ENCODE measurements at regions not wholly inside any gene's neighbourhood (a gene's known extent, or its start where the extent isn't known, plus 50 kb on each side); places are given as distances from the start of the nearest gene placed in this dataset.

- H3K36me3 ChIP-seq = no peaks in the 10 kb centered on the region
- DNase-seq = no peak
- H3K27ac ChIP-seq = no peak overlapping the region
- H3K4me3 ChIP-seq (ENCODE audit: low read depth, low read length) = no peak overlapping the region
- TF ChIP-seq, protein P1, sequence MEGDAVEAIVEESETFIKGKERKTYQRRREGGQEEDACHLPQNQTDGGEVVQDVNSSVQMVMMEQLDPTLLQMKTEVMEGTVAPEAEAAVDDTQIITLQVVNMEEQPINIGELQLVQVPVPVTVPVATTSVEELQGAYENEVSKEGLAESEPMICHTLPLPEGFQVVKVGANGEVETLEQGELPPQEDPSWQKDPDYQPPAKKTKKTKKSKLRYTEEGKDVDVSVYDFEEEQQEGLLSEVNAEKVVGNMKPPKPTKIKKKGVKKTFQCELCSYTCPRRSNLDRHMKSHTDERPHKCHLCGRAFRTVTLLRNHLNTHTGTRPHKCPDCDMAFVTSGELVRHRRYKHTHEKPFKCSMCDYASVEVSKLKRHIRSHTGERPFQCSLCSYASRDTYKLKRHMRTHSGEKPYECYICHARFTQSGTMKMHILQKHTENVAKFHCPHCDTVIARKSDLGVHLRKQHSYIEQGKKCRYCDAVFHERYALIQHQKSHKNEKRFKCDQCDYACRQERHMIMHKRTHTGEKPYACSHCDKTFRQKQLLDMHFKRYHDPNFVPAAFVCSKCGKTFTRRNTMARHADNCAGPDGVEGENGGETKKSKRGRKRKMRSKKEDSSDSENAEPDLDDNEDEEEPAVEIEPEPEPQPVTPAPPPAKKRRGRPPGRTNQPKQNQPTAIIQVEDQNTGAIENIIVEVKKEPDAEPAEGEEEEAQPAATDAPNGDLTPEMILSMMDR (IDR thresholded peaks at IDR 0.05; ENCODE audit: low read depth, low read length) = no peak
- peaks cover 9% of the 10 kb centered on the region for H3K27me3 ChIP-seq (ENCODE audit: insufficient read depth, low read depth, severe bottlenecking)
- no peaks in the 10 kb centered on the region for H3K9me3 ChIP-seq (ENCODE audit: severe bottlenecking)
Observed at GRCh38 chr14:25628390-25628789, 578.4 kb upstream of the STXBP6 start.

- H3K27me3 ChIP-seq (ENCODE audit: insufficient read depth, low read depth, severe bottlenecking) = peaks cover 10% of the 10 kb centered on the region
- no peaks in the 10 kb centered on the region for H3K36me3 ChIP-seq
- TF ChIP-seq, protein P1 (IDR thresholded peaks at IDR 0.05; ENCODE audit: low read depth, low read length) = no peak
- H3K4me3 ChIP-seq (ENCODE audit: low read depth, low read length) = no peak overlapping the region
- no peak for DNase-seq
- H3K27ac ChIP-seq = no peak overlapping the region
- H3K9me3 ChIP-seq (ENCODE audit: severe bottlenecking) = no peaks in the 10 kb centered on the region
Observed at GRCh38 chr14:25626986-25627385, 577.0 kb upstream of the STXBP6 start.

GRCh38 chr14:25622763-25623162, 572.8 kb upstream of the STXBP6 start:
- no peaks in the 10 kb centered on the region for H3K36me3 ChIP-seq
- no peak overlapping the region for H3K27ac ChIP-seq
- no peaks in the 10 kb centered on the region for H3K9me3 ChIP-seq (ENCODE audit: severe bottlenecking)
- no peak for DNase-seq
- peaks cover 4% of the 10 kb centered on the region for H3K27me3 ChIP-seq (ENCODE audit: insufficient read depth, low read depth, severe bottlenecking)
- TF ChIP-seq, protein P1 (IDR thresholded peaks at IDR 0.05; ENCODE audit: low read depth, low read length) = no peak
- no peak overlapping the region for H3K4me3 ChIP-seq (ENCODE audit: low read depth, low read length)

DNA sequence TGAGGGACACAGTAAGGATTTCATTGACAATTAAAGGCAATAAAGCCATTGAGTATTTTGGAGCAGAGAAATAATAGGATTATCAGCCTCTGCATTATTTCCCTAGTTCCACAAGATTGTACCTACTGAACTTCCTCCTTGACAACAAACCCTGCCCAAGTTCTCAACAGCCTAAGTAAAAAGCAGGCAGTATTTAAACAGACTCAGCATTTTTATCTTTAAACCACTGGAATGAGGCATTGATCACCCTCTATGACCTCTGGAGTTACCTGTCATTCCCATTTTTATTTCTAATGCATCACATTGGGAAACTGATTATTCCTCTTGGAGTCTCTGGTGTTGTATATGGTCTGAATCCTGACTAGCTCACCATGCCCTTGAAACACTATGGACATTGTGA, 570.6 kb upstream of the STXBP6 start:
- no peak for DNase-seq
- TF ChIP-seq, protein P1 (IDR thresholded peaks at IDR 0.05; ENCODE audit: low read depth, low read length) = no peak
- Histone ChIP-seq H3K4me3 (ENCODE audit: low read depth, low read length) (no peak overlapping the region), H3K36me3 (no peaks in the 10 kb centered on the region), H3K27me3 (ENCODE audit: insufficient read depth, low read depth, severe bottlenecking) (peaks cover 4% of the 10 kb centered on the region), H3K9me3 (ENCODE audit: severe bottlenecking) (no peaks in the 10 kb centered on the region), H3K27ac (no peak overlapping the region)

DNA sequence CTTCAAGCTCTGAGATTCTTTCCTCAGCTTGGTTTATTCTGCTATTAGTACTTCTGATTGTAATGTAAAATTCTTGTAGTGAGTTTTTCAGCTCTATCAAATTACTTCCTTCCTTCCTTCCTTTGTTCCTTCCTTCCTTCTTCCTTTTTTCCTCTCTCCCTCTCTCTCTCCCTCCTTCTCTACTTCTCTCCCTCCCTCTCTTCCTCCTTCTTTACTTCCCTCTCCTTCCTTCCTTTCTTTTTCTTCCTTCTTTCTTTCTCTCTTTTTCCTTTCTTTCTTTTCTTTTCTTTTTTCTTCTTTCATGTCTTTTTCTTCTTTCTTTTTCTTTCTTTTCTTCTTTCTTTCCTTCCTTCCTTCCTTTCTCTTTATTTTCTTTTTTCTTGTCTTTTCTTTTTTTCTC, 565.2 kb upstream of the STXBP6 start:
- TF ChIP-seq, protein P1 (IDR thresholded peaks at IDR 0.05; ENCODE audit: low read depth, low read length) = no peak
- Histone ChIP-seq H3K4me3 (ENCODE audit: low read depth, low read length) (no peak overlapping the region), H3K36me3 (no peaks in the 10 kb centered on the region), H3K9me3 (ENCODE audit: severe bottlenecking) (no peaks in the 10 kb centered on the region), H3K27me3 (ENCODE audit: insufficient read depth, low read depth, severe bottlenecking) (no peaks in the 10 kb centered on the region), H3K27ac (no peak overlapping the region)
- no peak for DNase-seq

DNA sequence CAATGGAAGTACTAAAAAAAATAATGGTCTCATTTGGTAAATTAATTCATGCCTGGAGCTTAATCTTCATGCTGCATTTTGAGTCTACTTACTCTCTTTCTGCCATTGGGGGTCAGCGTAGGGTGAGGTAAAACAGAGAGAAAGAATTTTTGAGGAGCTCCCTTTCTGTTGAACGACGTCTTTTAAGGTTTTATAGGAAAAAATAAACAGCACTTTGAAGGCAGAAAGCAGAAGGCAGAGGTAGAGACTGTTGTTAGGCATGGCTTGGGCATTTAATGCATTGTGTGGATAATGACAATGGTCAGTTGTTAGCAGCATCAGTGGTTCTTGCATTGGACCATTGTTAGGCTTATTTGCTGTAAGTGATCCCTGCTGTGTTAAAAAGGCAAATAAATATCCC, 557.2 kb upstream of the STXBP6 start:
- no peak overlapping the region for H3K4me3 ChIP-seq (ENCODE audit: low read depth, low read length)
- no peak for DNase-seq

More for the DNA sequence above, 557.2 kb upstream of the STXBP6 start:
- Histone ChIP-seq H3K9me3 (ENCODE audit: severe bottlenecking) (no peaks in the 10 kb centered on the region), H3K36me3 (no peaks in the 10 kb centered on the region), H3K27me3 (ENCODE audit: insufficient read depth, low read depth, severe bottlenecking) (no peaks in the 10 kb centered on the region), H3K27ac (no peak overlapping the region)
- TF ChIP-seq, protein P1 (IDR thresholded peaks at IDR 0.05; ENCODE audit: low read depth, low read length) = no peak

Measured in WERI-Rb-1 (cell line).